IPS-20b (cell line): ENCODE measurements at regions not wholly inside any gene's neighbourhood (a gene's known extent, or its start where the extent isn't known, plus 50 kb on each side); places are given as distances from the start of the nearest gene placed in this dataset.

ENCODE experiments used
- H3K27ac ChIP-seq: one replicate; pipeline ENCODE4 v1.5.1; 2013; ENCODE audit warnings: low read length
- H3K27me3 ChIP-seq: 2 replicates; pipeline ENCODE4 v1.6.1; 2013; ENCODE audit warnings: mild to moderate bottlenecking, low read length, inconsistent platforms; ENCODE audit not compliant: insufficient read depth
- H3K36me3 ChIP-seq: 2 replicates; pipeline ENCODE4 v1.6.1; 2013; ENCODE audit warnings: low read depth, mild to moderate bottlenecking, inconsistent platforms, low read length, moderate library complexity; ENCODE audit not compliant: insufficient read depth
- H3K4me1 ChIP-seq: 2 replicates; pipeline ENCODE4 v1.6.1; 2013; ENCODE audit warnings: mild to moderate bottlenecking, control low read depth, inconsistent platforms, low read length, moderate library complexity; ENCODE audit not compliant: insufficient read depth
- H3K4me3 ChIP-seq: 2 replicates; pipeline ENCODE4 v1.5.1; 2013; ENCODE audit warnings: mild to moderate bottlenecking, low read length, inconsistent platforms
- H3K9ac ChIP-seq: 2 replicates; pipeline ENCODE4 v1.6.1; 2013; ENCODE audit warnings: low read depth, mild to moderate bottlenecking, inconsistent platforms, low read length, moderate library complexity
- H3K9me3 ChIP-seq: 2 replicates; pipeline ENCODE4 v1.6.1; 2013; ENCODE audit warnings: mild to moderate bottlenecking, low read depth, low read length, inconsistent platforms; ENCODE audit not compliant: insufficient read depth

DNA sequence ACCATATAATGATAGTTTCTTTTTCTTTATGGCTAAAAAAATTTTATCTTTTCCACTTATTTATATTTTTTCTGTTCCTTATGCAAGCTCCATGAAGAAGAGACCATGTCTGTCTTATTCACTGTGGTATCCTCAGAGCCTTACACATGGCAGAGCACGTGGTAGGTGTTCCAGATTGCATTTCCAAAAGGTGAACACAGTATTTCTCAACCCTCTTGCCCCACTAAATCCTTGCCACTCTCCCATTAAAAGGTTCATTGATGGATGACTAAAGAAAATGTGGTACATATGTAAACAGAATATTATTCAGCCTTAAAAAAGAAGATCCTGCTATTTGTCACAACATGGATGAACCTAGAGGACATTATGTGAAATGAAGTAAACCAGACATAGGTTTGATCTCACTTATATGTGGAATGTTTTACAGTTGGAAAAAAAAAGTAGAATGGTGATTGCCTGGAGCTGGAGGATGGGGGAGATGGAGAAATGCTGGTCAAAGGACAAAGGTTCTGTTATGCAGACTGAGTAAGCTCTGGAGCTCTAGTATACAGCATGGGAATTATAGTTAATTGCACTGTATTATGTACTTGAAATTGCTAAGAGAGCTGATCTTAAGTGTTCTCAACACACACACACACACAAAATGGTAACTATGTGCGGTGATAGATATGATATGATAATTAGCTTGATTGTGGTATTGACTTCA, 266.7 kb downstream of the CNTN3 start:
- no peaks in the 10 kb centered on the region for H3K4me1 ChIP-seq
- no peak overlapping the region for H3K27ac ChIP-seq
- no peaks in the 10 kb centered on the region for H3K36me3 ChIP-seq
- H3K9ac ChIP-seq: no peak overlapping the region
- H3K4me3 ChIP-seq: no peak overlapping the region
- no peaks in the 10 kb centered on the region for H3K9me3 ChIP-seq
- no peaks in the 10 kb centered on the region for H3K27me3 ChIP-seq

- Histone ChIP-seq H3K4me1 (no peaks in the 10 kb centered on the region), H3K4me3 (no peak overlapping the region), H3K9me3 (no peaks in the 10 kb centered on the region), H3K27me3 (no peaks in the 10 kb centered on the region), H3K27ac (no peak overlapping the region), H3K9ac (no peak overlapping the region), H3K36me3 (no peaks in the 10 kb centered on the region)
Observed at GRCh38 chr3:74346896-74347295, 267.6 kb downstream of the CNTN3 start.

- H3K9ac ChIP-seq: no peak overlapping the region
- H3K4me1 ChIP-seq: no peaks in the 10 kb centered on the region
- H3K27me3 ChIP-seq: no peaks in the 10 kb centered on the region
- no peaks in the 10 kb centered on the region for H3K9me3 ChIP-seq
- H3K4me3 ChIP-seq: no peak overlapping the region
- H3K36me3 ChIP-seq: no peaks in the 10 kb centered on the region
- no peak overlapping the region for H3K27ac ChIP-seq
Observed at GRCh38 chr3:74345701-74346100, 268.8 kb downstream of the CNTN3 start.

- Histone ChIP-seq H3K27me3 (no peaks in the 10 kb centered on the region), H3K4me1 (no peaks in the 10 kb centered on the region), H3K9ac (no peak overlapping the region), H3K4me3 (no peak overlapping the region), H3K9me3 (no peaks in the 10 kb centered on the region), H3K27ac (no peak overlapping the region), H3K36me3 (no peaks in the 10 kb centered on the region)
Observed at GRCh38 chr3:74344865-74345440, 269.5 kb downstream of the CNTN3 start.

DNA sequence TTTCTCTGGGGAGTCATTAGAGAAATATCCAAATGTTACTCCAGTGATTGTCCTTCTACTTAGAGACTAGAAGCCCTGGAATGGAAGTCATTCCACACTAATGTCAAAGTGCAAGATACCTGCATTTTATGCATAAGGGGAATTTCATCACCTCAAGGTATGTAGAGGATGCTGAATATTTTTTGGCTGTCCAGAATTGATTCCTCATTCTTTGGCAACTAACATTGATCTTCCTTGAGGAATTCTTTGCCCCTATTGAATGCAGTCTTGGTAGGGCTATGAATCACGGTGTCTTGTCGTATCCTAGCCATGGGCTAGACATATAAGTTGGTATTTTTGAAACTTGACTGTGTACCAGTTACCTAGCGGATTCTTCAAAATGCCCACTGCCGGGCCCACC, 271.1 kb downstream of the CNTN3 start:
- H3K9ac ChIP-seq: no peak overlapping the region
- no peaks in the 10 kb centered on the region for H3K36me3 ChIP-seq
- H3K9me3 ChIP-seq: no peaks in the 10 kb centered on the region
- H3K27ac ChIP-seq: no peak overlapping the region
- H3K4me1 ChIP-seq: no peaks in the 10 kb centered on the region
- H3K27me3 ChIP-seq: no peaks in the 10 kb centered on the region
- no peak overlapping the region for H3K4me3 ChIP-seq

- H3K4me3 ChIP-seq: no peak overlapping the region
- H3K27ac ChIP-seq: no peak overlapping the region
- no peaks in the 10 kb centered on the region for H3K36me3 ChIP-seq
- H3K9me3 ChIP-seq: no peaks in the 10 kb centered on the region
- no peaks in the 10 kb centered on the region for H3K27me3 ChIP-seq
- H3K4me1 ChIP-seq: no peaks in the 10 kb centered on the region
- H3K9ac ChIP-seq: no peak overlapping the region
Observed at GRCh38 chr3:74338998-74339397, 275.5 kb downstream of the CNTN3 start.

- Histone ChIP-seq H3K27me3 (no peaks in the 10 kb centered on the region), H3K4me1 (no peaks in the 10 kb centered on the region), H3K9ac (no peak overlapping the region), H3K27ac (no peak overlapping the region), H3K9me3 (no peaks in the 10 kb centered on the region), H3K4me3 (no peak overlapping the region), H3K36me3 (no peaks in the 10 kb centered on the region)
Observed at GRCh38 chr3:74332165-74332564, 282.3 kb downstream of the CNTN3 start.

DNA sequence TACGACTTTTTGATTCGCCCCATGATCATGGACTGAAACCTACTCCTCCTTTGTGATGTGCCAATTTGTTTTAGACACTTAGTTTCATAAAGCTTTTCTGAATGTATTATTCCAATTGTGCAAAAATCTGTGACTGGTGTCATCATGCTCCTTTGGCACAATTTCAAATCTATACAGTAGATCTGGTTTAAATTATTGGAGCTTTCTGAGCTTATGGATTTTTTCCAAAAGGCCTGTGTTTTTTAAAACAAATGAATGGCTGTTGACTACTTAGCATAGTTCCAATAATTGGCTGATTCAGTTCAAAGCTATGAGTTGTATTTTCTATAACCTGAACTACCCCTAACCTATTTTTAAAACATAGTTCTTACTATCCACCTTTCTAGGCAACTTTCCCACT, 282.7 kb downstream of the CNTN3 start:
- Histone ChIP-seq H3K36me3 (no peaks in the 10 kb centered on the region), H3K27ac (no peak overlapping the region), H3K4me3 (no peak overlapping the region), H3K27me3 (no peaks in the 10 kb centered on the region), H3K9me3 (no peaks in the 10 kb centered on the region), H3K4me1 (no peaks in the 10 kb centered on the region), H3K9ac (no peak overlapping the region)

- Histone ChIP-seq H3K36me3 (no peaks in the 10 kb centered on the region), H3K4me1 (no peaks in the 10 kb centered on the region), H3K9ac (no peak overlapping the region), H3K27ac (no peak overlapping the region), H3K9me3 (no peaks in the 10 kb centered on the region), H3K4me3 (no peak overlapping the region), H3K27me3 (no peaks in the 10 kb centered on the region)
Observed at GRCh38 chr3:74329096-74329495, 285.4 kb downstream of the CNTN3 start.

DNA sequence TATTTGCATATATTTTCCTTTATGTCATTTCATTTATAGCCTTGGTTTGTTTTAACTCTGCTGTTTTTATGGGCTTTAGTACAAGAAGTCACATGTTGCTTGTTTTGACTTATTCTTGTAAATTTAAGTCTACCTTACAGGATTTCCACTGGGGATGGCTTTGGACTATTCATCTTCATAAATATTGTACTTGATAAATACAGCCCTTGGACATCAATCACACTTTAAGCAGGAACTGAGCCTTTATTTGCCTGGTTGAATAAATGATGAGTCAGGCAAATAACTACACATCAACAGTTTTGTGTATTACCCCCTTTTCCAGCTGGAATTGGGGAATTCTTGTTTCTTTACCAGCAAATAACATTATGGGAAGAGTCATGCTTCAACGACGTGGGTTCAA, 286.0 kb downstream of the CNTN3 start:
- no peaks in the 10 kb centered on the region for H3K27me3 ChIP-seq
- no peaks in the 10 kb centered on the region for H3K36me3 ChIP-seq
- H3K9ac ChIP-seq: no peak overlapping the region
- H3K9me3 ChIP-seq: no peaks in the 10 kb centered on the region
- H3K4me1 ChIP-seq: no peaks in the 10 kb centered on the region
- H3K27ac ChIP-seq: no peak overlapping the region
- H3K4me3 ChIP-seq: no peak overlapping the region

DNA sequence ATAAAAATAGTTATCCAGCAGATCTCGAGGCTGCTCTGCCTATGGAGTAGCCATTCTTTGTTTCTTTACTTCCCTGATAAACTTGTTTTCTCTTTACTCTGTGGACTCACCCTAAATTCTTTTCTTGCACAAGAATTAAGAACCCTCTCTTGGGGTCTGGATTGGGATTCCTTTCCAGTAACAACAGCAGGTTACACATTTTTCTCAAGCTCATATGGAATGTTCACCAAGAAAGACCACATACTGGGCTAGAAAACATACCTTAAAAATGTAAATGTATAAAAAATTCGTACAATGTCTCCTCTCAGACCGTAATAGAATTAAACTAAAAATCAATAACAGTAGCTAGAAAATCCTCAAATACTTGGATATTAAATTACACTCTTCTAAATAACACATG, 299.2 kb downstream of the CNTN3 start:
- no peaks in the 10 kb centered on the region for H3K4me1 ChIP-seq
- H3K9ac ChIP-seq: no peak overlapping the region
- peaks cover 7% of the 10 kb centered on the region; the same call in 1 of the 2 replicates for H3K9me3 ChIP-seq

DNA sequence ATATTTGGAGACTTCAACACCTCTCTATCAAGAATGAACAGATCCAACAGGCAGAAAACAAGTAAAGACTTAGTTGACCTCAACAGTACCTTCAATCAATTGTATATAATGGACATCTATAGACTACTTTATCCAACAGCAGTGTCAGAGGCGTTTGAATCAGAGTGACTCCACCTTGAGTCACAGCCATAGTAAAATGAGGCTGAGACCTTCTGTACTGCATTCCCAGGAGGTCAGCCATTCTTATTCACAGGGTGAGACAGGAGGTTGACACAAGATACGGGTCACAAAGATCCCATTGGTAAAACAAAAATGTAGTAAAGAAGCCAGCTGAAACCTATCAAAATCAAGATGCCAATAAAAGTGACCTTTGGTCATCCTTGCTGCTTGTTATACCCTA, 299.8 kb downstream of the CNTN3 start:
- Histone ChIP-seq H3K4me1 (no peaks in the 10 kb centered on the region), H3K9ac (no peak overlapping the region), H3K36me3 (no peaks in the 10 kb centered on the region), H3K9me3 (peaks cover 7% of the 10 kb centered on the region; the same call in 1 of the 2 replicates), H3K27ac (no peak overlapping the region), H3K4me3 (no peak overlapping the region), H3K27me3 (no peaks in the 10 kb centered on the region)

More for the DNA sequence above, 299.2 kb downstream of the CNTN3 start:
- H3K36me3 ChIP-seq: no peaks in the 10 kb centered on the region
- H3K4me3 ChIP-seq: no peak overlapping the region
- no peaks in the 10 kb centered on the region for H3K27me3 ChIP-seq
- H3K27ac ChIP-seq: no peak overlapping the region
